Neural cell (in vitro differentiated cells): ENCODE measurements at regions not wholly inside any gene's neighbourhood (a gene's known extent, or its start where the extent isn't known, plus 50 kb on each side); places are given as distances from the start of the nearest gene placed in this dataset.

Experiments
- H2AFZ ChIP-seq: fragments of 200-600, 300-800 bp; sonication (generic), shearing (Covaris generic); 2 replicates; pipeline ENCODE4 v1.6.0; 2014; ENCODE audit warnings: low read depth, mild to moderate bottlenecking, antibody characterized with exemption, low read length, moderate library complexity
- H3F3A ChIP-seq: fragments of 200-600 bp; shearing (Covaris generic); 2 replicates; pipeline ENCODE4 v1.6.1; 2016; ENCODE audit warnings: mild to moderate bottlenecking, moderate library complexity, mixed read lengths, antibody characterized with exemption, low read length; ENCODE audit not compliant: insufficient read depth, poor library complexity, severe bottlenecking
- H3K27ac ChIP-seq: fragments of 200-600, 300-800 bp; sonication (generic), shearing (Covaris generic); 2 replicates; pipeline ENCODE4 v1.5.1; 2014; ENCODE audit warnings: mild to moderate bottlenecking, low read length, moderate library complexity
- H3K27me3 ChIP-seq: fragments of 300-800, 200-600 bp; sonication (generic), shearing (Covaris generic); 2 replicates; pipeline ENCODE4 v1.6.0; 2014; ENCODE audit warnings: mild to moderate bottlenecking, low read depth, low read length, moderate library complexity; ENCODE audit not compliant: insufficient read depth
- H3K36me3 ChIP-seq: fragments of 300-800, 200-600 bp; sonication (generic), shearing (Covaris generic); 2 replicates; pipeline ENCODE4 v1.5.1; 2014; ENCODE audit warnings: mild to moderate bottlenecking, antibody characterized with exemption, low read length, moderate library complexity; ENCODE audit not compliant: insufficient read depth
- H3K4me2 ChIP-seq: fragments of 300-800, 200-600 bp; sonication (generic), shearing (Covaris generic); 2 replicates; pipeline ENCODE4 v1.6.0; 2014; ENCODE audit warnings: mild to moderate bottlenecking, low read length
- H3K4me3 ChIP-seq: fragments of 300-800, 200-600 bp; sonication (generic), shearing (Covaris generic); 2 replicates; pipeline ENCODE4 v1.5.1; 2014; ENCODE audit warnings: mild to moderate bottlenecking, low read length, moderate library complexity
- H3K79me2 ChIP-seq: fragments of 200-600 bp; shearing (Covaris generic); replicated peaks from 2 replicates; pipeline ENCODE4 v1.6.0; 2014; ENCODE audit warnings: mild to moderate bottlenecking, low read length, moderate library complexity; ENCODE audit not compliant: insufficient read depth
- H3K9ac ChIP-seq: fragments of 300-800, 200-600 bp; sonication (generic), shearing (Covaris generic); 2 replicates; pipeline ENCODE4 v1.6.1; 2016; ENCODE audit warnings: mild to moderate bottlenecking, low read length, mixed read lengths
- H3K9me2 ChIP-seq: fragments of 200-600 bp; shearing (Covaris generic); 2 replicates; pipeline ENCODE4 v1.6.1; 2016; ENCODE audit warnings: mild to moderate bottlenecking, low read length, mixed read lengths; ENCODE audit not compliant: insufficient read depth
- H3K9me3 ChIP-seq: fragments of 200-600, 300-800 bp; sonication (generic), shearing (Covaris generic); 2 replicates; pipeline ENCODE4 v1.6.1; 2016; ENCODE audit warnings: mild to moderate bottlenecking, mixed run types, low read length, moderate library complexity, mixed read lengths
- H4K20me1 ChIP-seq: fragments of 200-600 bp; shearing (Covaris generic); 2 replicates; pipeline ENCODE4 v1.6.1; 2016; ENCODE audit warnings: mild to moderate bottlenecking, mixed run types; ENCODE audit not compliant: insufficient read depth
- EP300 ChIP-seq: fragments of 450-650 bp; conservative IDR thresholded peaks from 2 replicates; pipeline ENCODE4 v1.6.1; 2014; ENCODE audit warnings: antibody characterized with exemption, mild to moderate bottlenecking, moderate library complexity; ENCODE audit not compliant: poor library complexity, severe bottlenecking
- EZH2 ChIP-seq: fragments of 200-600, 300-800 bp; shearing (Covaris generic), sonication (generic); IDR thresholded peaks from 2 replicates; pipeline ENCODE4 v1.6.1; 2014; ENCODE audit warnings: antibody characterized with exemption, low read length, borderline replicate concordance, mild to moderate bottlenecking; ENCODE audit not compliant: insufficient read depth, poor library complexity, severe bottlenecking
- MXI1 ChIP-seq: fragments of 450-650 bp; conservative IDR thresholded peaks from 2 replicates; pipeline ENCODE4 v1.6.1; 2014; ENCODE audit warnings: antibody characterized with exemption, mild to moderate bottlenecking; ENCODE audit not compliant: poor library complexity, severe bottlenecking
- POLR2AphosphoS5 ChIP-seq: IDR thresholded peaks from 2 replicates; pipeline ENCODE4 v1.6.1; 2012
- RAD21 ChIP-seq: fragments of 450-650 bp; conservative IDR thresholded peaks from 2 replicates; pipeline ENCODE4 v1.6.1; 2014; ENCODE audit warnings: antibody characterized with exemption, mild to moderate bottlenecking, moderate library complexity
- SMC3 ChIP-seq: fragments of 450-650 bp; conservative IDR thresholded peaks from 2 replicates; pipeline ENCODE4 v1.6.1; 2014; ENCODE audit warnings: antibody characterized with exemption, mild to moderate bottlenecking, moderate library complexity; ENCODE audit not compliant: poor library complexity
- TAF1 ChIP-seq: IDR thresholded peaks from 2 replicates; pipeline ENCODE4 v1.6.1; 2012; ENCODE audit warnings: low read depth
- TF ChIP-seq, protein P1 (sequence below): IDR thresholded peaks from 2 replicates; pipeline ENCODE4 v1.6.1; 2012; ENCODE audit warnings: borderline replicate concordance
- TF ChIP-seq, protein P2 (sequence below): fragments of 450-650 bp; IDR thresholded peaks from 2 replicates; pipeline ENCODE4 v1.5.1; 2014; ENCODE audit warnings: antibody characterized with exemption, mild to moderate bottlenecking, moderate library complexity; ENCODE audit not compliant: poor library complexity, severe bottlenecking

DNA sequence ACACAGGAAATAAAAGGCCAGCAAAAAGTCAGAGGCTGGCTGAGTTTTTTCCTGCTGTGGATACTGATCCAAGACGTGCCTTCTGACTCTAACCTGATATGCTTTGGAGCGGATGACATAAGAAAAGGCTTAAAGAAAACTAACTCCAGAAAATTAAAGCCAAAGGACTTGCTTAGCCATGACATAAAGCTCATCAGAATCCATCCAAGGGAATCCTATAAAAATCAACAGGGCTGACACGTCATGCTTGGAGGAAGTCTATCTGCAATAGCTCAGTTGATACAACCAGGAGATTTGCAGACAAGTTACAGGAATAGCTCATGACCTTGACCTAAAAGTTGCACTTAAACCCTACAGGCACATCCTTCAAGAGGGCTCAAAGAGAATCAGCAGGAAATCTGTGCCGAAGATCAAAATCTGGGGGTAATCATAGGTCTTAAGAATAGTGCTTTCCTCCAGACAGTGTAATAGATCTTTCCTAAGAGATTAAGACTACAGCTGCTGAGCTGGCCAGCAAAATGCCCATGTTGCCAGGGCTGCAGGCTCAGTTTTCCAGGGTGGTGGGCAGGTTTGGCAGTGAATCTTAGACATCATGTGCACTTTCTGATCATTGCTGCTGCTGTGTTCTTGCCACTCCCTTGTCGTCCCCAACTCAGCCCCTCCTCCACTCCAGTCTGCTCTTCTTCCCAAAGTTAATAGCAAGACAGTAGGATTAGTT, 111.5 kb upstream of the SVIL start:
- Histone ChIP-seq H3K9ac (no peak overlapping the region), H3K9me3 (no peaks in the 10 kb centered on the region), H3K27me3 (no peaks in the 10 kb centered on the region), H3K27ac (no peak overlapping the region), H3F3A (no peaks in the 10 kb centered on the region), H3K36me3 (no peaks in the 10 kb centered on the region), H3K4me3 (no peak overlapping the region), H4K20me1 (no peaks in the 10 kb centered on the region), H3K79me2 (no peaks in the 10 kb centered on the region), H3K4me2 (no peak overlapping the region), H3K9me2 (no peaks in the 10 kb centered on the region), H2AFZ (no peak overlapping the region)
- TF ChIP-seq EZH2 (no peak), TAF1 (no peak), EP300 (no peak), SMC3 (no peak)

DNA sequence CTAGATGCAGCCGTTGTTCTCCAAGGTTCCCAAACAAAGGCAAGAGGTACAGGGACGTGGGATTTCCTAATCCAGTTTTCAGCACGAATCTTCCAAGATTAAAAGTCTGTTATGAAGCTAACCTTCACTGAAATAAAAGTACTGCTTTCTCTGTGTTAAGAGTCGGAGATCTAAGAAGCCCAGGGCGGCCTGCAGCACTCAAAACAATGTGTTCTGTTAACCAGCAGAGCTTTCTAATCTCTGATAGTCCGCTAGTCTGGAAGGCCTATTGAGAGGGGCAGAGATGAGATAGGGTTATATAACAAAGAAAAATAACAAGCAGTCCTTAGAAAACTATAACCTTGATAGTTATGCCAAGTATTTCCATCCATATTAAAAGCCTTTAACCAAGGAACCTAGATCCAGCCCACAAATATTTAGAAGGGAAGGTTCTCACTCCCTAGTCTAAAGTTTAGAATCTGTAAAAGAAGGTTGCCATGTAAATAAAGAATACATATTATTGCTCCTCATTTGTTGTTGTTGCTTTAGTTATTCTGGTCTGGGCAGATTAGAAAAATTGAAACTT, 106.3 kb upstream of the SVIL start:
- H3K9me2 ChIP-seq: no peaks in the 10 kb centered on the region
- no peaks in the 10 kb centered on the region for H3K79me2 ChIP-seq
- no peaks in the 10 kb centered on the region for H4K20me1 ChIP-seq
- no peak overlapping the region for H3K4me3 ChIP-seq
- H3K4me2 ChIP-seq: no peak overlapping the region
- H3F3A ChIP-seq: peaks cover 8% of the 10 kb centered on the region
- H3K36me3 ChIP-seq: no peaks in the 10 kb centered on the region
- no peak overlapping the region for H3K9ac ChIP-seq
- no peak overlapping the region for H3K27ac ChIP-seq
- TF ChIP-seq MXI1 (no peak), SMC3 (no peak), TAF1 (no peak), POLR2AphosphoS5 (no peak), EZH2 (no peak), EP300 (no peak), RAD21 (no peak)
- TF ChIP-seq, protein P1, sequence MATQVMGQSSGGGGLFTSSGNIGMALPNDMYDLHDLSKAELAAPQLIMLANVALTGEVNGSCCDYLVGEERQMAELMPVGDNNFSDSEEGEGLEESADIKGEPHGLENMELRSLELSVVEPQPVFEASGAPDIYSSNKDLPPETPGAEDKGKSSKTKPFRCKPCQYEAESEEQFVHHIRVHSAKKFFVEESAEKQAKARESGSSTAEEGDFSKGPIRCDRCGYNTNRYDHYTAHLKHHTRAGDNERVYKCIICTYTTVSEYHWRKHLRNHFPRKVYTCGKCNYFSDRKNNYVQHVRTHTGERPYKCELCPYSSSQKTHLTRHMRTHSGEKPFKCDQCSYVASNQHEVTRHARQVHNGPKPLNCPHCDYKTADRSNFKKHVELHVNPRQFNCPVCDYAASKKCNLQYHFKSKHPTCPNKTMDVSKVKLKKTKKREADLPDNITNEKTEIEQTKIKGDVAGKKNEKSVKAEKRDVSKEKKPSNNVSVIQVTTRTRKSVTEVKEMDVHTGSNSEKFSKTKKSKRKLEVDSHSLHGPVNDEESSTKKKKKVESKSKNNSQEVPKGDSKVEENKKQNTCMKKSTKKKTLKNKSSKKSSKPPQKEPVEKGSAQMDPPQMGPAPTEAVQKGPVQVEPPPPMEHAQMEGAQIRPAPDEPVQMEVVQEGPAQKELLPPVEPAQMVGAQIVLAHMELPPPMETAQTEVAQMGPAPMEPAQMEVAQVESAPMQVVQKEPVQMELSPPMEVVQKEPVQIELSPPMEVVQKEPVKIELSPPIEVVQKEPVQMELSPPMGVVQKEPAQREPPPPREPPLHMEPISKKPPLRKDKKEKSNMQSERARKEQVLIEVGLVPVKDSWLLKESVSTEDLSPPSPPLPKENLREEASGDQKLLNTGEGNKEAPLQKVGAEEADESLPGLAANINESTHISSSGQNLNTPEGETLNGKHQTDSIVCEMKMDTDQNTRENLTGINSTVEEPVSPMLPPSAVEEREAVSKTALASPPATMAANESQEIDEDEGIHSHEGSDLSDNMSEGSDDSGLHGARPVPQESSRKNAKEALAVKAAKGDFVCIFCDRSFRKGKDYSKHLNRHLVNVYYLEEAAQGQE: no peak
- TF ChIP-seq, protein P2, sequence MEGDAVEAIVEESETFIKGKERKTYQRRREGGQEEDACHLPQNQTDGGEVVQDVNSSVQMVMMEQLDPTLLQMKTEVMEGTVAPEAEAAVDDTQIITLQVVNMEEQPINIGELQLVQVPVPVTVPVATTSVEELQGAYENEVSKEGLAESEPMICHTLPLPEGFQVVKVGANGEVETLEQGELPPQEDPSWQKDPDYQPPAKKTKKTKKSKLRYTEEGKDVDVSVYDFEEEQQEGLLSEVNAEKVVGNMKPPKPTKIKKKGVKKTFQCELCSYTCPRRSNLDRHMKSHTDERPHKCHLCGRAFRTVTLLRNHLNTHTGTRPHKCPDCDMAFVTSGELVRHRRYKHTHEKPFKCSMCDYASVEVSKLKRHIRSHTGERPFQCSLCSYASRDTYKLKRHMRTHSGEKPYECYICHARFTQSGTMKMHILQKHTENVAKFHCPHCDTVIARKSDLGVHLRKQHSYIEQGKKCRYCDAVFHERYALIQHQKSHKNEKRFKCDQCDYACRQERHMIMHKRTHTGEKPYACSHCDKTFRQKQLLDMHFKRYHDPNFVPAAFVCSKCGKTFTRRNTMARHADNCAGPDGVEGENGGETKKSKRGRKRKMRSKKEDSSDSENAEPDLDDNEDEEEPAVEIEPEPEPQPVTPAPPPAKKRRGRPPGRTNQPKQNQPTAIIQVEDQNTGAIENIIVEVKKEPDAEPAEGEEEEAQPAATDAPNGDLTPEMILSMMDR: no peak
- peaks cover 3% of the 10 kb centered on the region for H3K27me3 ChIP-seq
- no peaks in the 10 kb centered on the region for H3K9me3 ChIP-seq
- no peak overlapping the region for H2AFZ ChIP-seq
